ENCODE measurements at regions not wholly inside any gene's neighbourhood (a gene's known extent, or its start where the extent isn't known, plus 50 kb on each side); places are given as distances from the start of the nearest gene placed in this dataset.

GRCh38 chr18:78639006-78639950 lies 340.3 kb upstream of the SALL3 start:
- no peak overlapping the region for H3K27ac ChIP-seq (ENCODE audit: low read length)
- TF ChIP-seq, protein P1, sequence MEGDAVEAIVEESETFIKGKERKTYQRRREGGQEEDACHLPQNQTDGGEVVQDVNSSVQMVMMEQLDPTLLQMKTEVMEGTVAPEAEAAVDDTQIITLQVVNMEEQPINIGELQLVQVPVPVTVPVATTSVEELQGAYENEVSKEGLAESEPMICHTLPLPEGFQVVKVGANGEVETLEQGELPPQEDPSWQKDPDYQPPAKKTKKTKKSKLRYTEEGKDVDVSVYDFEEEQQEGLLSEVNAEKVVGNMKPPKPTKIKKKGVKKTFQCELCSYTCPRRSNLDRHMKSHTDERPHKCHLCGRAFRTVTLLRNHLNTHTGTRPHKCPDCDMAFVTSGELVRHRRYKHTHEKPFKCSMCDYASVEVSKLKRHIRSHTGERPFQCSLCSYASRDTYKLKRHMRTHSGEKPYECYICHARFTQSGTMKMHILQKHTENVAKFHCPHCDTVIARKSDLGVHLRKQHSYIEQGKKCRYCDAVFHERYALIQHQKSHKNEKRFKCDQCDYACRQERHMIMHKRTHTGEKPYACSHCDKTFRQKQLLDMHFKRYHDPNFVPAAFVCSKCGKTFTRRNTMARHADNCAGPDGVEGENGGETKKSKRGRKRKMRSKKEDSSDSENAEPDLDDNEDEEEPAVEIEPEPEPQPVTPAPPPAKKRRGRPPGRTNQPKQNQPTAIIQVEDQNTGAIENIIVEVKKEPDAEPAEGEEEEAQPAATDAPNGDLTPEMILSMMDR (IDR thresholded peaks at IDR 0.05; ENCODE audit: low read depth, low read length) = no peak

GRCh38 chr18:78640246-78640995 lies 339.2 kb upstream of the SALL3 start:
- Histone ChIP-seq H3K9me3 (ENCODE audit: insufficient read depth, low read length) (peaks cover 16% of the 10 kb centered on the region), H4K20me1 (ENCODE audit: insufficient read depth, low read length) (no peaks in the 10 kb centered on the region), H3K4me2 (ENCODE audit: low read length) (no peak overlapping the region), H3K9ac (ENCODE audit: low read length) (no peak overlapping the region), H3K4me1 (ENCODE audit: low read length) (no peaks in the 10 kb centered on the region), H2AFZ (ENCODE audit: low read depth, low read length) (no peak overlapping the region), H3K27ac (ENCODE audit: low read length) (no peak overlapping the region), H3K79me2 (ENCODE audit: low read length) (no peaks in the 10 kb centered on the region), H3K4me3 (ENCODE audit: low read length) (no peak overlapping the region), H3K27me3 (ENCODE audit: low read depth, low read length) (no peaks in the 10 kb centered on the region), H3K36me3 (replicated peaks; ENCODE audit: low read depth, low read length) (no peaks in the 10 kb centered on the region)
- no peak for TF ChIP-seq EZH2phosphoT487 (IDR thresholded peaks at IDR 0.05; ENCODE audit: low read depth)
- TF ChIP-seq, protein P1 (IDR thresholded peaks at IDR 0.05; ENCODE audit: low read depth, low read length) = no peak

More at GRCh38 chr18:78639006-78639950, 340.3 kb upstream of the SALL3 start:
- H3K79me2 ChIP-seq (ENCODE audit: low read length) = no peaks in the 10 kb centered on the region
- peaks cover 11% of the 10 kb centered on the region for H3K9me3 ChIP-seq (ENCODE audit: insufficient read depth, low read length)
- H3K27me3 ChIP-seq (ENCODE audit: low read depth, low read length) = no peaks in the 10 kb centered on the region
- no peak overlapping the region for H3K9ac ChIP-seq (ENCODE audit: low read length)
- no peaks in the 10 kb centered on the region for H3K4me1 ChIP-seq (ENCODE audit: low read length)
- no peaks in the 10 kb centered on the region for H3K36me3 ChIP-seq (replicated peaks; ENCODE audit: low read depth, low read length)
- H3K4me3 ChIP-seq (ENCODE audit: low read length) = no peak overlapping the region
- no peaks in the 10 kb centered on the region for H4K20me1 ChIP-seq (ENCODE audit: insufficient read depth, low read length)
- H3K4me2 ChIP-seq (ENCODE audit: low read length) = no peak overlapping the region
- H2AFZ ChIP-seq (ENCODE audit: low read depth, low read length) = no peak overlapping the region

DNA sequence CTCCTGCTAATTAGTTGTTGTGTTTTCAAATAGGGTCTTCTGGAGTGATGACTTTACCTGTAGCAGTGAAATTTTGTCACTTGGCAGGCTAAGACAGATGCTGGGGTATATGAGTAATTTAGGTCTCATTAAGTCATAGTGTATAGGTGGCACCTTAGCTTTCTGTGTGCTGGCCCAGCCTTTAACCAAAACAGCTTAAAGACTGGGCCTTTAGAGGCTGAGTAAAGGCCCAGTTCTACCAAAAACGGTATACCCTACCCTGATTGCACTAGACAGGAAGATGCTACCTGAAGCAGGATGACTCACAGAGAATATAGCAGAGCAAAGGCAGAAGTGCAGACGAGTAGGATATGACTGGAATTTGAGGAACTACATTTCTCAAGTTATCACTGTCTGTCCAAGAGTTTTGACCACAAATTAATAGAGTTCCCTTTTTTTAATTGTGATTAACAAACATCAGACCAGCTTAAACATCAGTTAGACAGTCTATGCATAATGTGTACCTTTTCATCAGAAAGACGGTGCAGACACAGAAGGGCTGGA lies 337.9 kb upstream of the SALL3 start:
- no peak overlapping the region for H3K9ac ChIP-seq (ENCODE audit: low read length)
- H3K4me1 ChIP-seq (ENCODE audit: low read length) = no peaks in the 10 kb centered on the region
- no peak overlapping the region for H3K4me3 ChIP-seq (ENCODE audit: low read length)
- H3K27ac ChIP-seq (ENCODE audit: low read length) = no peak overlapping the region
- H4K20me1 ChIP-seq (ENCODE audit: insufficient read depth, low read length) = no peaks in the 10 kb centered on the region
- H3K79me2 ChIP-seq (ENCODE audit: low read length) = no peaks in the 10 kb centered on the region
- no peaks in the 10 kb centered on the region for H3K27me3 ChIP-seq (ENCODE audit: low read depth, low read length)
- TF ChIP-seq EZH2phosphoT487 (IDR thresholded peaks at IDR 0.05; ENCODE audit: low read depth) = no peak
- TF ChIP-seq, protein P1 (IDR thresholded peaks at IDR 0.05; ENCODE audit: low read depth, low read length) = no peak
- H2AFZ ChIP-seq (ENCODE audit: low read depth, low read length) = no peak overlapping the region
- peaks cover 5% of the 10 kb centered on the region for H3K9me3 ChIP-seq (ENCODE audit: insufficient read depth, low read length)
- H3K36me3 ChIP-seq (replicated peaks; ENCODE audit: low read depth, low read length) = no peaks in the 10 kb centered on the region
- H3K4me2 ChIP-seq (ENCODE audit: low read length) = no peak overlapping the region
